PC-9 (cell line): ENCODE measurements at regions not wholly inside any gene's neighbourhood (a gene's known extent, or its start where the extent isn't known, plus 50 kb on each side); places are given as distances from the start of the nearest gene placed in this dataset.

Experiments used
- BruUV-seq: library from RNA; stranded (reverse); fragments of 400-500 nt; replicated peaks from 2 replicates; lab custom pipeline; 2021; lab: Mats Ljungman, UMichigan
- CTCF ChIA-PET: fragments of 300-600 bp; sonication (Branson Sonifier 250); formaldehyde crosslinking; loops from one replicate; lab custom pipeline; 2022; ENCODE audit warnings: antibody characterized with exemption; lab: Charles Lee
- POLR2A ChIA-PET: fragments of 300-600 bp; sonication (Branson Sonifier 250); formaldehyde crosslinking; loops from one replicate; lab custom pipeline; 2022; ENCODE audit warnings: antibody characterized with exemption; ENCODE audit not compliant: unreplicated experiment; lab: Charles Lee
- DNase-seq, 2 experiments: peaks; one replicate each; pipeline versions ENCODE4 v3.0.0 to v3.0.0-alpha.2; 2015 to 2022; ENCODE audit warnings: mixed read lengths in 1 of 2
- H2AFZ ChIP-seq: fragments of 200-600 bp; sonication (generic); 2 replicates; pipeline ENCODE4 v1.8.1; 2017; ENCODE audit warnings: antibody characterized with exemption
- H3F3A ChIP-seq: fragments of 200-600 bp; sonication (generic); 2 replicates; pipeline ENCODE4 v1.8.1; 2017; ENCODE audit warnings: antibody characterized with exemption, mild to moderate bottlenecking, low read depth; ENCODE audit not compliant: insufficient read depth
- H3K27ac ChIP-seq: fragments of 200-600 bp; sonication (generic); 2 replicates; pipeline ENCODE4 v1.6.1; 2016; ENCODE audit warnings: mixed run types
- H3K27me3 ChIP-seq: fragments of 200-600 bp; sonication (generic); 2 replicates; pipeline ENCODE4 v1.6.1; 2016; ENCODE audit warnings: low read depth, mixed run types; ENCODE audit not compliant: insufficient read depth
- H3K36me3 ChIP-seq: fragments of 200-600 bp; sonication (generic); 2 replicates; pipeline ENCODE4 v1.6.1; 2016; ENCODE audit warnings: low read depth, mixed run types
- H3K4me1 ChIP-seq: fragments of 200-600 bp; sonication (generic); replicated peaks from 2 replicates; pipeline ENCODE4 v1.6.1; 2016; ENCODE audit warnings: mixed run types; ENCODE audit not compliant: insufficient read depth
- H3K4me2 ChIP-seq: fragments of 200-600 bp; sonication (generic); 2 replicates; pipeline ENCODE4 v1.6.1; 2017; ENCODE audit warnings: mixed run types
- H3K4me3 ChIP-seq: fragments of 200-600 bp; sonication (generic); 2 replicates; pipeline ENCODE4 v1.6.1; 2016; ENCODE audit warnings: mixed run types
- H3K79me2 ChIP-seq: fragments of 200-600 bp; sonication (generic); 2 replicates; pipeline ENCODE4 v1.6.1; 2017; ENCODE audit warnings: low read depth, mixed run types
- H3K9me2 ChIP-seq: fragments of 200-600 bp; sonication (generic); 2 replicates; pipeline ENCODE4 v1.8.1; 2017; ENCODE audit warnings: mild to moderate bottlenecking; ENCODE audit not compliant: insufficient read depth
- H3K9me3 ChIP-seq: fragments of 200-600 bp; sonication (generic); 2 replicates; pipeline ENCODE4 v1.8.1; 2016; ENCODE audit warnings: low read depth; ENCODE audit not compliant: insufficient read depth
- H4K20me1 ChIP-seq: fragments of 200-600 bp; sonication (generic); 2 replicates; pipeline ENCODE4 v1.8.1; 2017; ENCODE audit not compliant: insufficient read depth
- EZH2 ChIP-seq: fragments of 200-600 bp; sonication (generic); IDR thresholded peaks from 2 replicates; pipeline ENCODE4 v1.8.0; 2017; ENCODE audit warnings: antibody characterized with exemption, low read depth
- intact Hi-C: fragments of 100-400 bp; cut with micrococcal nuclease; formaldehyde crosslinking; loops from one replicate; pipeline ENCODE4 v1.10.0; 2022; ENCODE audit not compliant: unreplicated experiment
- TF ChIP-seq, protein P1 (sequence below): fragments of 200-600 bp; sonication (generic); conservative IDR thresholded peaks from 2 replicates; pipeline ENCODE4 v1.6.1; 2017; ENCODE audit warnings: mixed run types, antibody characterized with exemption, mild to moderate bottlenecking, moderate library complexity

DNA sequence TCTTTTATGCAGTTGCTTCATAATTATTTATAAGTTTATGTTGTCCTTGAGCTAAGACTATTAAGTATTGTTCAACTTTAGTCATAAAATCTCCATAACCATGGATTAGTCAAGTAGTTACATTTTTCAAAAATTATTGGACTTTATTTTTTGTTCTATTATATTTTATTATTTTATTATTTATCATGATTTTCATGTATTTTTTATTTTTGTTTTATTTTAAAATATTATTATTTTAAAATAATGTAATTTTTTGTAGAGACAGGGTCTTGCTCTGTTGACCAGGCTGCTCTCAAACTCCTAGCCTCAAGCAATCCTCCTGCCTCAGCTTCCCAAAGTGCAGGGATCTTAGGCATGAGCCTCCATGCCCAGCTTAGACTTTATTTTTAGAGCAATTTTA lies 102.3 kb downstream of the NOC3L start:
- Histone ChIP-seq H3F3A (no peaks in the 10 kb centered on the region), H3K9me2 (no peaks in the 10 kb centered on the region), H3K27me3 (no peaks in the 10 kb centered on the region), H3K9me3 (no peaks in the 10 kb centered on the region), H4K20me1 (no peaks in the 10 kb centered on the region), H3K79me2 (no peaks in the 10 kb centered on the region), H3K36me3 (no peaks in the 10 kb centered on the region), H2AFZ (no peak overlapping the region), H3K27ac (no peak overlapping the region), H3K4me1 (no peaks in the 10 kb centered on the region), H3K4me2 (no peak overlapping the region), H3K4me3 (no peak overlapping the region)
- CTCF ChIA-PET: no interaction called here
- TF ChIP-seq EZH2: no peak
- TF ChIP-seq, protein P1, sequence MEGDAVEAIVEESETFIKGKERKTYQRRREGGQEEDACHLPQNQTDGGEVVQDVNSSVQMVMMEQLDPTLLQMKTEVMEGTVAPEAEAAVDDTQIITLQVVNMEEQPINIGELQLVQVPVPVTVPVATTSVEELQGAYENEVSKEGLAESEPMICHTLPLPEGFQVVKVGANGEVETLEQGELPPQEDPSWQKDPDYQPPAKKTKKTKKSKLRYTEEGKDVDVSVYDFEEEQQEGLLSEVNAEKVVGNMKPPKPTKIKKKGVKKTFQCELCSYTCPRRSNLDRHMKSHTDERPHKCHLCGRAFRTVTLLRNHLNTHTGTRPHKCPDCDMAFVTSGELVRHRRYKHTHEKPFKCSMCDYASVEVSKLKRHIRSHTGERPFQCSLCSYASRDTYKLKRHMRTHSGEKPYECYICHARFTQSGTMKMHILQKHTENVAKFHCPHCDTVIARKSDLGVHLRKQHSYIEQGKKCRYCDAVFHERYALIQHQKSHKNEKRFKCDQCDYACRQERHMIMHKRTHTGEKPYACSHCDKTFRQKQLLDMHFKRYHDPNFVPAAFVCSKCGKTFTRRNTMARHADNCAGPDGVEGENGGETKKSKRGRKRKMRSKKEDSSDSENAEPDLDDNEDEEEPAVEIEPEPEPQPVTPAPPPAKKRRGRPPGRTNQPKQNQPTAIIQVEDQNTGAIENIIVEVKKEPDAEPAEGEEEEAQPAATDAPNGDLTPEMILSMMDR: no peak
- DNase-seq: no peak
- BruUV-seq: no TSS peak
- POLR2A ChIA-PET: interaction anchor here (0.6 kb wide), 1 partner anchor 964 kb away, joined by 8 read pairs; no protein-coding TSS in a partner anchor
- intact Hi-C loops: no loop called here

DNA sequence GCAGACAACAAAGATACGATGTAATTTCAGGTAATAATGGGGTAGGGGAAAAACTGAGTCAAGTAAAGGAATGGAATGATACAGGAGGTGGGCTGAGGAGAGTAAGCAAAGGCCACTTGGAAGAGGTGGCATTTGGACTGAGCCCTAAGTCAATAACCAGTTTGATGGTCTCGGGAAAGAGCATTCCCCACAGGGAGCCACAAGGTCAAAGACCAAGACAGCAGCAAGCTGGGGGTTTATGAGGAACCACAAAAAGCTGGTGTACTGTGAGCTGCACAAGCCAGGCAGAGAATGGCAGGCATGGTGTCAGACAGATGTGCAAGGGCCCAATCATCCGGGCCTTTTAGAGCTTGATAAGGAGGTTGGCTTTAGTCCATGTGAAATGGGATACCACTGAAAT lies 98.7 kb downstream of the NOC3L start:
- intact Hi-C loops: no loop called here
- Histone ChIP-seq H4K20me1 (no peaks in the 10 kb centered on the region), H3K9me3 (no peaks in the 10 kb centered on the region), H3K36me3 (no peaks in the 10 kb centered on the region), H3K4me3 (no peak overlapping the region), H3F3A (no peaks in the 10 kb centered on the region), H3K9me2 (no peaks in the 10 kb centered on the region), H3K27ac (no peak overlapping the region), H3K4me2 (no peak overlapping the region), H3K4me1 (no peaks in the 10 kb centered on the region), H3K27me3 (no peaks in the 10 kb centered on the region), H3K79me2 (no peaks in the 10 kb centered on the region), H2AFZ (no peak overlapping the region)
- DNase-seq: no peak
- no TSS peak for BruUV-seq
- TF ChIP-seq EZH2: no peak
- TF ChIP-seq, protein P1: no peak
- ChIA-PET POLR2A (no interaction called here), CTCF (no interaction called here)

DNA sequence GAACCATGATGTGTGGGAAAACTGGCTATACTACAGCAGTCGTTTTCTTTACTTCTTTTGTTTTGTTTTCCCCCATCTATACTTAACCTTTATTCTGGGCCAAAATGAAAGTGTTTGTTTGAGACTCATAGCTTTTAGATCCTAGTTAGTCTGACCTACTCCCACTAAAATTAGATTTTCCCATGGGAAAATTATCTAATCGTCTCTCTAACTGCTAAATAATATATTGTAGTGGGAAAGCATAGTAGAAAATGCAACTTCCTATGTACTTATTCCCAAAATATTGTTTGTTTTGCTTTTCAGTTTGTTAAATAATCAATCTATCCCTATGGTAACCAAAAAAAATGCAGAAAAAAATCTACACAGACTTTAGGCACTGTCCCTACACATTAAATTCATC lies 96.6 kb downstream of the NOC3L start:
- Histone ChIP-seq H2AFZ (no peak overlapping the region), H3K27ac (no peak overlapping the region), H3F3A (no peaks in the 10 kb centered on the region), H3K27me3 (no peaks in the 10 kb centered on the region), H3K9me2 (no peaks in the 10 kb centered on the region), H3K4me3 (no peak overlapping the region), H3K9me3 (no peaks in the 10 kb centered on the region), H3K36me3 (no peaks in the 10 kb centered on the region), H3K4me1 (no peaks in the 10 kb centered on the region), H3K79me2 (no peaks in the 10 kb centered on the region), H3K4me2 (no peak overlapping the region), H4K20me1 (no peaks in the 10 kb centered on the region)
- intact Hi-C loops: no loop called here
- BruUV-seq: no TSS peak
- TF ChIP-seq EZH2: no peak
- TF ChIP-seq, protein P1: no peak
- POLR2A ChIA-PET: no interaction called here
- DNase-seq: no peak
- CTCF ChIA-PET: no interaction called here
